LNCaP clone FGC (cell line): ENCODE measurements at regions not wholly inside any gene's neighbourhood (a gene's known extent, or its start where the extent isn't known, plus 50 kb on each side); places are given as distances from the start of the nearest gene placed in this dataset.
"Not testable (repeated sequence)": the region's sequence is repeated elsewhere in the genome, so short reads cannot be mapped to it uniquely, and the experiment has no call there.

ENCODE experiments used
- DNase-seq: peaks from one replicate; pipeline ENCODE4 v3.0.0-alpha.2; 2011; ENCODE audit warnings: low read depth
- H3K4me3 ChIP-seq: 2 replicates; pipeline ENCODE4 v1.5.1; 2011; ENCODE audit warnings: mild to moderate bottlenecking, low read depth, low read length, control low read depth
- TF ChIP-seq, protein P1 (sequence below): IDR thresholded peaks from 2 replicates; pipeline ENCODE4 v1.5.1; 2012; ENCODE audit warnings: mild to moderate bottlenecking; ENCODE audit not compliant: control insufficient read depth, insufficient read depth; ENCODE audit errors: extremely low read depth

DNA sequence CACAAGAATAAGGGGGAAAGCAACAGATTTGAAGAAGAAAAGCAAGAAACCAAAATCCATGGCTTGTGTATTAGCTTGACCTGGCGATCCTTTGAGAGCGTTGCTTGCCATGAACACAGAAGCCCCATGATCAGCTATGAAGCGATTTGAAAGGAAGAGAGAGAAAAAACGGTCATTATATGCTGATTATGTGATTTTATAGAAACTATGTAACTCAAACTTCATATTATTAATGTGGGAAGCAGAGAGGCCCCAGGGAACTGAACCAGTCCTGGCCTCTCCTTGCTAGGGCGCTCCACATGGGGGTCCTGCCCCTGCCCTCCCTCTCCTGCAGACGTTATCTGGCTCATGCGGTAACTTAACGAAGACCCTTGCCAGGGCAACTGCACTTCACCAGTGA, 306.1 kb upstream of the ADARB2 start:
- TF ChIP-seq, protein P1, sequence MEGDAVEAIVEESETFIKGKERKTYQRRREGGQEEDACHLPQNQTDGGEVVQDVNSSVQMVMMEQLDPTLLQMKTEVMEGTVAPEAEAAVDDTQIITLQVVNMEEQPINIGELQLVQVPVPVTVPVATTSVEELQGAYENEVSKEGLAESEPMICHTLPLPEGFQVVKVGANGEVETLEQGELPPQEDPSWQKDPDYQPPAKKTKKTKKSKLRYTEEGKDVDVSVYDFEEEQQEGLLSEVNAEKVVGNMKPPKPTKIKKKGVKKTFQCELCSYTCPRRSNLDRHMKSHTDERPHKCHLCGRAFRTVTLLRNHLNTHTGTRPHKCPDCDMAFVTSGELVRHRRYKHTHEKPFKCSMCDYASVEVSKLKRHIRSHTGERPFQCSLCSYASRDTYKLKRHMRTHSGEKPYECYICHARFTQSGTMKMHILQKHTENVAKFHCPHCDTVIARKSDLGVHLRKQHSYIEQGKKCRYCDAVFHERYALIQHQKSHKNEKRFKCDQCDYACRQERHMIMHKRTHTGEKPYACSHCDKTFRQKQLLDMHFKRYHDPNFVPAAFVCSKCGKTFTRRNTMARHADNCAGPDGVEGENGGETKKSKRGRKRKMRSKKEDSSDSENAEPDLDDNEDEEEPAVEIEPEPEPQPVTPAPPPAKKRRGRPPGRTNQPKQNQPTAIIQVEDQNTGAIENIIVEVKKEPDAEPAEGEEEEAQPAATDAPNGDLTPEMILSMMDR, result no peak
- no peak overlapping the region for H3K4me3 ChIP-seq
- DNase-seq, result no peak

- DNase-seq, result no peak
- TF ChIP-seq, protein P1, result no peak
- H3K4me3 ChIP-seq, result no peak overlapping the region
Measured at GRCh38 chr10:2038036-2038435, 300.7 kb upstream of the ADARB2 start.

DNA sequence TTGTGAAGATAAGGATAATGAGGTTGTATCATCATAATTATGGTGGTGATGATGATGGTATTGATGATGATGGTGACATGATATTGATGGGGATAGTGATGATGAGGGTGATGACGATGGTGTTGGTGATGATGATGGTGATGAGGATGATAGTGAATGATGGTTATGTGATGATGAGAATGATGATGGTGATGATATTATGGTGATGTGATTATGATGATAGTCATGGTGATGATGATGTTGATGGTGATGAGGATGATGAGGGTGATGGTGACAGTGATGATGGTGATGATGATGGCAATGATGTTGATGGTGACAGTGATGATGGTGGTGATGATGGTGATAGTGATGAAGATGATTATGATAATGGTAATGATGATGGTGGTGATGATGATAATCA, 299.9 kb upstream of the ADARB2 start:
- TF ChIP-seq, protein P1, result no peak
- DNase-seq, result no peak
- H3K4me3 ChIP-seq, result no peak overlapping the region

DNA sequence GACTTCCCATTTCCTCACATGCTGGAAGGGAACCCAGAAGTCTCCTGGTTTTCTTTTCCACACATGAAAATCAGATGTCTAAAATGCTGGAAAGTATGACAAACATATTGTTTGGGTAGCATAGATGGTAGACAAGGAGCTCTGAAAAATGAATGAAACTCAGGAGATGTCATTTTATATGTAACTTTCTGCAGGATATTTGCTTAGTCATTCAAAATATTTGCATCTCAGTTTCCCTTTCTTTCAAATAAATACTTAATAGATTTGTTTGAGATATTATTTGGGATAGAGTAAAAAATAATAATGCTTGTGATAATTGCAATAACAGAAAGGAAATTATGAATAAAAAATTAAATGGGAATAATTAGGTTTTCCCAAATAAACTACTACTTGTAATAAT, 298.9 kb upstream of the ADARB2 start:
- DNase-seq, result no peak
- H3K4me3 ChIP-seq, result no peak overlapping the region
- TF ChIP-seq, protein P1, result no peak

- H3K4me3 ChIP-seq, result no peak overlapping the region
- TF ChIP-seq, protein P1, result no peak
- DNase-seq, result no peak
Measured at GRCh38 chr10:2030046-2030445, 292.7 kb upstream of the ADARB2 start.

- DNase-seq, result no peak
- no peak overlapping the region for H3K4me3 ChIP-seq
- TF ChIP-seq, protein P1, result no peak
Measured at GRCh38 chr10:2026936-2027335, 289.6 kb upstream of the ADARB2 start.

GRCh38 chr10:2024750-2025149, 287.4 kb upstream of the ADARB2 start:
- DNase-seq, H3K4me3 ChIP-seq: not testable (repeated sequence)
